GM23338 (cell line): ENCODE measurements at regions not wholly inside any gene's neighbourhood (a gene's known extent, or its start where the extent isn't known, plus 50 kb on each side); places are given as distances from the start of the nearest gene placed in this dataset.

Experiments
- EZH2phosphoT487 ChIP-seq: fragments of 200-600 bp; sonication (generic); IDR thresholded peaks from one replicate; pipeline ENCODE4 v1.8.1; 2018; ENCODE audit warnings: antibody characterized with exemption; ENCODE audit not compliant: unreplicated experiment
- POLR2AphosphoS5 ChIP-seq: IDR thresholded peaks from 2 replicates; pipeline ENCODE4 v1.6.1; 2016; ENCODE audit warnings: antibody characterized with exemption, low read depth
- TF ChIP-seq, protein P1 (sequence below), 2 experiments: fragments of 200-600 bp in 1 of 2; sonication (generic) in 1 of 2; conservative IDR thresholded peaks; 2 replicates each; pipeline versions ENCODE4 v1.5.1 to v1.6.1; 2016 to 2017; ENCODE audit warnings: antibody characterized with exemption in 2 of 2, low read depth in 2 of 2, mild to moderate bottlenecking in 2 of 2, moderate library complexity in 1 of 2
- TF ChIP-seq, protein P2 (sequence below): IDR thresholded peaks from one replicate; pipeline ENCODE4 v1.6.1; 2018; ENCODE audit warnings: antibody characterized with exemption; ENCODE audit not compliant: unreplicated experiment

DNA sequence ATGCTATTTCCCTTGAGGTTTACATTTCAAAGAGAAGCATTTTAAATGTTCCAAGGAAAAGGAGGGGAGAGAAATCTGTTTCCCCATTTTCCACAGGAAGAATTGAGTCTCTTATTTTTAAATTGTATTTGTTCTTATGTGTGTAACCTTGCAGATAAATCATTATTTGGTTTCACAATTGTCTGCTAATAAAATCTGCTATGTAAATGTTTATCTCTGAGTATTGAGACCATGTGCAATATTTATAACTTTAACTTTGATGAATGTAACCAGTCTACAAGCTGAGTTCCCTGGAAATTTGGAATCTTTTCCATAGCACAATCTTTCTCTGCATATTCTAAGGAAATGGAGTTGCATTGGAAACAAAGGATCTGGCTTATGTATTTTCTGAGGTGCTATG lies 209.6 kb downstream of the PTBP2 start:
- TF ChIP-seq, protein P1, sequence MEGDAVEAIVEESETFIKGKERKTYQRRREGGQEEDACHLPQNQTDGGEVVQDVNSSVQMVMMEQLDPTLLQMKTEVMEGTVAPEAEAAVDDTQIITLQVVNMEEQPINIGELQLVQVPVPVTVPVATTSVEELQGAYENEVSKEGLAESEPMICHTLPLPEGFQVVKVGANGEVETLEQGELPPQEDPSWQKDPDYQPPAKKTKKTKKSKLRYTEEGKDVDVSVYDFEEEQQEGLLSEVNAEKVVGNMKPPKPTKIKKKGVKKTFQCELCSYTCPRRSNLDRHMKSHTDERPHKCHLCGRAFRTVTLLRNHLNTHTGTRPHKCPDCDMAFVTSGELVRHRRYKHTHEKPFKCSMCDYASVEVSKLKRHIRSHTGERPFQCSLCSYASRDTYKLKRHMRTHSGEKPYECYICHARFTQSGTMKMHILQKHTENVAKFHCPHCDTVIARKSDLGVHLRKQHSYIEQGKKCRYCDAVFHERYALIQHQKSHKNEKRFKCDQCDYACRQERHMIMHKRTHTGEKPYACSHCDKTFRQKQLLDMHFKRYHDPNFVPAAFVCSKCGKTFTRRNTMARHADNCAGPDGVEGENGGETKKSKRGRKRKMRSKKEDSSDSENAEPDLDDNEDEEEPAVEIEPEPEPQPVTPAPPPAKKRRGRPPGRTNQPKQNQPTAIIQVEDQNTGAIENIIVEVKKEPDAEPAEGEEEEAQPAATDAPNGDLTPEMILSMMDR (conservative IDR thresholded peaks at IDR 0.05; ENCODE audit: low read depth in 2 of 2) = no peak
- TF ChIP-seq, protein P2, sequence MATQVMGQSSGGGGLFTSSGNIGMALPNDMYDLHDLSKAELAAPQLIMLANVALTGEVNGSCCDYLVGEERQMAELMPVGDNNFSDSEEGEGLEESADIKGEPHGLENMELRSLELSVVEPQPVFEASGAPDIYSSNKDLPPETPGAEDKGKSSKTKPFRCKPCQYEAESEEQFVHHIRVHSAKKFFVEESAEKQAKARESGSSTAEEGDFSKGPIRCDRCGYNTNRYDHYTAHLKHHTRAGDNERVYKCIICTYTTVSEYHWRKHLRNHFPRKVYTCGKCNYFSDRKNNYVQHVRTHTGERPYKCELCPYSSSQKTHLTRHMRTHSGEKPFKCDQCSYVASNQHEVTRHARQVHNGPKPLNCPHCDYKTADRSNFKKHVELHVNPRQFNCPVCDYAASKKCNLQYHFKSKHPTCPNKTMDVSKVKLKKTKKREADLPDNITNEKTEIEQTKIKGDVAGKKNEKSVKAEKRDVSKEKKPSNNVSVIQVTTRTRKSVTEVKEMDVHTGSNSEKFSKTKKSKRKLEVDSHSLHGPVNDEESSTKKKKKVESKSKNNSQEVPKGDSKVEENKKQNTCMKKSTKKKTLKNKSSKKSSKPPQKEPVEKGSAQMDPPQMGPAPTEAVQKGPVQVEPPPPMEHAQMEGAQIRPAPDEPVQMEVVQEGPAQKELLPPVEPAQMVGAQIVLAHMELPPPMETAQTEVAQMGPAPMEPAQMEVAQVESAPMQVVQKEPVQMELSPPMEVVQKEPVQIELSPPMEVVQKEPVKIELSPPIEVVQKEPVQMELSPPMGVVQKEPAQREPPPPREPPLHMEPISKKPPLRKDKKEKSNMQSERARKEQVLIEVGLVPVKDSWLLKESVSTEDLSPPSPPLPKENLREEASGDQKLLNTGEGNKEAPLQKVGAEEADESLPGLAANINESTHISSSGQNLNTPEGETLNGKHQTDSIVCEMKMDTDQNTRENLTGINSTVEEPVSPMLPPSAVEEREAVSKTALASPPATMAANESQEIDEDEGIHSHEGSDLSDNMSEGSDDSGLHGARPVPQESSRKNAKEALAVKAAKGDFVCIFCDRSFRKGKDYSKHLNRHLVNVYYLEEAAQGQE = no peak
- TF ChIP-seq POLR2AphosphoS5 (no peak), EZH2phosphoT487 (no peak)
